ENCODE measurements at regions not wholly inside any gene's neighbourhood (a gene's known extent, or its start where the extent isn't known, plus 50 kb on each side); places are given as distances from the start of the nearest gene placed in this dataset.

- Histone ChIP-seq H3K27me3 (ENCODE audit: control insufficient read depth, insufficient read depth, low read length) (no peaks in the 10 kb centered on the region), H3K9me3 (ENCODE audit: control insufficient read depth, insufficient read depth, low read length) (no peaks in the 10 kb centered on the region), H3K27ac (ENCODE audit: low read depth, low read length) (no peak overlapping the region), H3K4me3 (ENCODE audit: low read depth, low read length) (no peak overlapping the region)
- TF ChIP-seq CTCF (IDR thresholded peaks at IDR 0.05; ENCODE audit: low read depth, low read length): no peak
- DNase-seq (ENCODE audit: low read depth, low spot score): no peak
- ChIA-PET CTCF (no interaction called here), POLR2A (no interaction called here)
Observed at GRCh38 chr4:136992032-136992431, 540.3 kb downstream of the PCDH18 start.

- DNase-seq (ENCODE audit: low read depth, low spot score): no peak
- Histone ChIP-seq H3K9me3 (ENCODE audit: control insufficient read depth, insufficient read depth, low read length) (no peaks in the 10 kb centered on the region), H3K4me3 (ENCODE audit: low read depth, low read length) (no peak overlapping the region), H3K27ac (ENCODE audit: low read depth, low read length) (no peak overlapping the region), H3K27me3 (ENCODE audit: control insufficient read depth, insufficient read depth, low read length) (no peaks in the 10 kb centered on the region)
- CTCF ChIA-PET: no interaction called here
- POLR2A ChIA-PET: no interaction called here
- TF ChIP-seq CTCF (IDR thresholded peaks at IDR 0.05; ENCODE audit: low read depth, low read length): no peak
Observed at GRCh38 chr4:136985683-136986082, 546.6 kb downstream of the PCDH18 start.

GRCh38 chr4:136967069-136967468 lies 565.2 kb downstream of the PCDH18 start:
- ChIA-PET CTCF (interaction anchor here (1.0 kb wide), 1 partner anchor 20 kb away, joined by 3 read pairs; no protein-coding TSS in a partner anchor), POLR2A (interaction anchor here (0.6 kb wide), 1 partner anchor 9 kb away, joined by 4 read pairs; no protein-coding TSS in a partner anchor)
- H3K27ac ChIP-seq (ENCODE audit: low read depth, low read length): no peak overlapping the region
- TF ChIP-seq CTCF (IDR thresholded peaks at IDR 0.05; ENCODE audit: low read depth, low read length): no peak
- no peak overlapping the region for H3K4me3 ChIP-seq (ENCODE audit: low read depth, low read length)
- no peak for DNase-seq (ENCODE audit: low read depth, low spot score)
- H3K9me3 ChIP-seq (ENCODE audit: control insufficient read depth, insufficient read depth, low read length): no peaks in the 10 kb centered on the region
- H3K27me3 ChIP-seq (ENCODE audit: control insufficient read depth, insufficient read depth, low read length): no peaks in the 10 kb centered on the region

- Histone ChIP-seq H3K4me3 (ENCODE audit: low read depth, low read length) (no peak overlapping the region), H3K27ac (ENCODE audit: low read depth, low read length) (no peak overlapping the region), H3K27me3 (ENCODE audit: control insufficient read depth, insufficient read depth, low read length) (no peaks in the 10 kb centered on the region), H3K9me3 (ENCODE audit: control insufficient read depth, insufficient read depth, low read length) (no peaks in the 10 kb centered on the region)
- TF ChIP-seq CTCF (IDR thresholded peaks at IDR 0.05; ENCODE audit: low read depth, low read length): no peak
- CTCF ChIA-PET: no interaction called here
- DNase-seq (ENCODE audit: low read depth, low spot score): no peak
- POLR2A ChIA-PET: no interaction called here
Observed at GRCh38 chr4:136965478-136965877, 566.8 kb downstream of the PCDH18 start.

- CTCF ChIA-PET: no interaction called here
- no peak for TF ChIP-seq CTCF (IDR thresholded peaks at IDR 0.05; ENCODE audit: low read depth, low read length)
- no peak for DNase-seq (ENCODE audit: low read depth, low spot score)
Observed at GRCh38 chr4:136962868-136963267, 569.4 kb downstream of the PCDH18 start.

More at GRCh38 chr4:136962868-136963267, 569.4 kb downstream of the PCDH18 start:
- Histone ChIP-seq H3K4me3 (ENCODE audit: low read depth, low read length) (no peak overlapping the region), H3K27me3 (ENCODE audit: control insufficient read depth, insufficient read depth, low read length) (no peaks in the 10 kb centered on the region), H3K9me3 (ENCODE audit: control insufficient read depth, insufficient read depth, low read length) (no peaks in the 10 kb centered on the region), H3K27ac (ENCODE audit: low read depth, low read length) (no peak overlapping the region)
- POLR2A ChIA-PET: no interaction called here
